Activated CD4-positive, alpha-beta T cell treated with anti-CD3 and anti-CD28 coated beads, Interleukin-10, Interleukin-2, amounts not matched to agents 100 ng/mL and 50 ng/mL, durations not matched to agents 16 hours and 8 hours (primary cell): ENCODE measurements at regions not wholly inside any gene's neighbourhood (a gene's known extent, or its start where the extent isn't known, plus 50 kb on each side); places are given as distances from the start of the nearest gene placed in this dataset.

Source experiments
- DNase-seq: peaks from one replicate; pipeline ENCODE4 v3.0.0-alpha.2; 2020

DNA sequence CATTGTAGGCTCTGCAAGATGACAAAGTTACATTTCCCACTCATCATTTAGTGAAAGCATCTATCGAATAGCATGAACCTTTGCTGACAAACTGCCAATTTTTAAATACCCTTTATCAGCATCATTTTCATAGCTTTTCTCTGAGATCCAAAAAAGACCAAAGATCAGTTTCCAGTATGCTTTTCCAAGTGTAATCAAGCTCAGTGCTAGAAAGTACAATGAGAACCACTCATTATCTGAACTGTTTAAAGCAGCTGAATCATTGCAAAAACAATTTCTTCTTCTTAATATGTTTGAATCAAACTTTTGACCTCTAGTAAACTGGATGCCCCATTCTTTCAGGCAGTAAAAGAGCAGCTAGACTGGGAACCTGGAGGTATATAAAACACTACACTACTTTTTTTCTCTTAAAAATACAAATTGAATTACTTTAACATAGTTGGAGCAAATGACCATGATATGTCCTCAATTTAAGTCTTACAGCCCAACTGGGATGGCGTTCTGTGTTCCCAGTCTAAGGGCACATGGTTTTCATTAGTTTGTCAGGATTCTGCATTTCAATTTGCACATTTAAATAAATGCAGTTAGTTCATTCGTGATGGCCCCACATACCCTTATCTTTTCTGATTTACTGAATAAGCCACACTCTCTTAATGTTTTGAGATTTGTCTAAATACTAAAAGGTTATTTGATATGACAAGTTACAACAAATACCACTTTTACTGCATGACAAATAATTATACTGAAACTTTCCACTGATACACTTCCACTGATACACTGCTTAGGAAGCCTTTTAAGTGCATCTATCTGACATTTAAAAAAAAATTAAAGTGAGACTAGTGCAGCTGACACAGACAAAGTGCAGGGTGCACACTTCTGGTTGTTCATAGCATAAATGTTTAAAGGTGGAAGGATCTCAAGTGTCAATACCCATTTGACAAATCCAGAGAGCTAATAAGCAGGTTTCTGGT is 146.0 kb upstream of the FRMD4B start:
- no peak for DNase-seq

DNA sequence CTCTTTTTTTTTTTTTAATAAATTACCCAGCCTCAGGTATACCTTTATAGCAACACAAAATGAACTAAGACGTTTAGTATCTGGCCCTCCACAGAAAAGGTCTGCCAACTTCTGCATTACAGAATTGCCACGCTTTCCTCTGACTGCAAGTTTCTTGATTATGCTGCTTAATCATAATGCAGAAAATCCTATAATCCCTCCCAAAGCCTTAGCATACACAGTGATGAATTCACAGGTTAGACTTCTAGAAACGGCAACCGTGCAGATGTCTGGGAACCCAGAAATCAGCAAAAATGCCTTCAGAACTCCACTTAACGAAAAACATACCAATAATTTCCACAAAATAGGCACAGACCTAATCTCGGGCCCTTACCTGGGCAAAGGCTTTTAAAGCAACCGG is 144.7 kb upstream of the FRMD4B start:
- no peak for DNase-seq

DNA sequence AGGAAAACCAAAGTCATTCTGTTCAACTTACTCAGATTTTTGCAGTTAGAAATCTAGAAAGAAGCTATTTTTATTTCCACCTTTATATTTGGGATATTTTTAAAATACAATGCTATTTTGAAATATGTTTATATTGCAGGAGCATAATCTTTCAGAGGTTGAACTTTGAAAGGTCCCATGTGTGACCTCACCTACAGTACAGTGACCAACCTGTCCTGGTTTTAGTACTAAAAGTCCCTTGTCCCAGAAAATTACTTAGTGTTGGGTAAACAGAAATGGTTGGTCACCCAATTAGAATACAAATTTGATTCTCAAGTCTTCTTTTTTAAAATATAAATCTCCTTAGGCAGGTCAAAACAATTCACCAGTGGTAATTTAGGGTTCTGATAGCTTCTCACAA is 141.6 kb upstream of the FRMD4B start:
- DNase-seq: no peak

DNA sequence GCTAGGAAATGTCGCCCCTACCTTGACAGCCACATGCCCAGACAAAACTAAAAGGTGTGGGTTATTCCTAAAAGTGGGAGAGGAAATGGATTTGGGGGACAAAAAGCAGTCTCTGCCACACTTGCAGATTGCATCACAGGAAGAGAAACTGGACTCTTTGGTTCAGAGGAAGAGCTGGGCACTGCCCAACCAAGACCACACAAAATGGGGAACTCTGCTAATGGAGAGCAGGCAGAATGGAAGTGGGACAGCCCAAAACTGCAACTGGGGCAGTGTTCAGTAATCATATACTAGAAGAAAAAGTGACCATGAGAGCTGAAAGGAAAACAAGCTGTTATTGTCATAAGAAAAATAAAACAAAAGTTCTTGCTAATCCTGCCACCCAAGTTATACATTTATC is 138.9 kb upstream of the FRMD4B start:
- no peak for DNase-seq

GRCh38 chr3:69521286-69521685 is 135.4 kb upstream of the FRMD4B start:
- DNase-seq: no peak

DNA sequence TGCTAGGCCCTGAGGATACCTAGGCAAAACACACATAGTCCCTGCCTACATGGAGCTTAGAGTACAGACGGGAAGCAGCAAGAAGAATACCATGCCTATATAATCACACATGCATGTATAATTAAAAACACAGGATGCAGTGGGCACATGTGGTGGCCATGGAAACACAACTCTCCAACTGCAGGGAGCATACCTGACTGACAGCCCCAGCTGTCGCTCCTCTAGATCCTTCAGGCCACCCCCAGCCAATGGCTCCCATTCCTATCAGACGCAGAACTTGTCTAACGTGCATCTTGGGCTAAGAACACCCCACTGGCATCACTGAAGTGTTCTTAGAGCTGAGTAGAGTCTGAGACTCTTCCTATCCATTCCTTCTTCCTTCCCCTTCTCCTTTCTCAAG is 125.5 kb upstream of the FRMD4B start:
- no peak for DNase-seq

GRCh38 chr3:69510481-69511030 is 124.7 kb upstream of the FRMD4B start:
- DNase-seq: no peak

DNA sequence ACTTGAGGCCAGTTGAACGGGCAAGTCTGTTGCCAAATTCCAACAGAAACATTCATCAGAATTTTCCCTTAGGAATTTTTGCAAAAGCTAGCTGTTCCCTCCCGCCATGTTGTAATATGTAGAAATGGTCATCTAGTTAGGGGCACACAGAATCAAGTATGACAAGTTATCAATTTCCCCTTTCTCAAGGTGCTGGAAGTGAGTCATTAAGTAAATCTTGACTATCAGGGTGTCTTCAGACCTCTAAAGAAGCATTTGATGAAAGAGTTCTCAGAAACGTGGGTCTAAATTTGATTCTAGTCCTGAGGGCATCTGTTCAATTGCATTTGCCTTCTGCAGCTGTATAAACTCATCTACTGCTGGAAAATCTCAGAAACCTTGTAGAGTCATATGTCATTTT is 123.4 kb upstream of the FRMD4B start:
- no peak for DNase-seq

- DNase-seq: no peak
Observed at GRCh38 chr3:69505770-69506407, 120.0 kb upstream of the FRMD4B start.

DNA sequence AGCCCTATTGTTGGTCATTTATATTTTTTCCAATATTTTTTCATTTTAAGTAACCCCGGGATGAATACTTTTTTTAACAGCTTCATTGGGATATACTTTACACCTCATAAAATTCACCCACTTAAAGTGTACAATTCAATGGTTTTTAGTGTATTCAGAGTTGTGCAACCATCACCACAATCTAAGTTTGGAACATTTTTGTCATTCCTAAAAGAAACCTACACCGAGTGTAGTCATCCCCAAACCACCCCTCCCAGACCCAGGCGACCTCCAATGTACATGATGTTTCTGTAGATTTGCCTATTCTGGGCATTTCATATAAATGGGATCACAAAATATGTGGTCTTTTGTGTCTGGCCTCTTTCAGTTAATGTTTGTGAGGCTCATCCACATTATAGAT is 118.3 kb upstream of the FRMD4B start:
- DNase-seq: no peak

DNA sequence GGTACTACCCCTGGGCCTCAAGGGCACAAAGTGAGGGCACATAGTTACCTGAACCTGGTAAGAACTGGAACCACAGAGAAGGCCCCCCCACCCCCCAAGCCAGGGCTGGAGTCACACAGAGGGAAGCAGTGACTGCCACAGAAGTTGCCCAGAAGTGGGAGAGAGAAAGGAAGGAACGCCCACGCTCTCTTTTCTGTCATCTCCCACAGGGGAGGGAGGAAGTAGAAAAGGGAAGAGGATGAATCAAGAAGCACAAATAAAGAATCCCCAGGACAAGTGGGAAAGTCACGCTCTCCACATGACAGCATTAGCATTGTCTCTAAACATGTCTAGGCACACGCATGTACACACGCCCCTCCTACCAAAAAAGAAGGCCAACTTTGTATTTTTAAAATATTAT is 114.7 kb upstream of the FRMD4B start:
- DNase-seq: no peak

GRCh38 chr3:69499899-69500421 is 114.1 kb upstream of the FRMD4B start:
- no peak for DNase-seq

DNA sequence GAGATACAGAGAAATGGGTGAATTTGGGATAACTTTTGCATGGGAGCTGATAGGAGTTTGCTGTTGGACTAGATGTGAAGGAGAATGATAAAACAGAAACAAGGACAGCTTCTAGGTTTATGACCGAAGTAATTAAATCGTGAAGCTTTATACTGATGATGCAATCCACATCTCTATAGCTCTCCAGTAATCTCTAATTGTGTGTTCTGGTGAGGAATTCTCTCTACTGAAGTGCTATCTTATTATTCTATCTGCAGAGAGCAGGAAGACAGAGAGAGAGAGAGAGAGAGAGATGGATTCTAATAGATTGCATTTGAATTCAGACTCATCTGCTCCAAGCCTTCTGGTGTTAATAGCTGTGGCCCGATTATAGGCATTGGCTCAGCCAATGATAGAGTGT is 113.5 kb upstream of the FRMD4B start:
- DNase-seq: no peak

DNA sequence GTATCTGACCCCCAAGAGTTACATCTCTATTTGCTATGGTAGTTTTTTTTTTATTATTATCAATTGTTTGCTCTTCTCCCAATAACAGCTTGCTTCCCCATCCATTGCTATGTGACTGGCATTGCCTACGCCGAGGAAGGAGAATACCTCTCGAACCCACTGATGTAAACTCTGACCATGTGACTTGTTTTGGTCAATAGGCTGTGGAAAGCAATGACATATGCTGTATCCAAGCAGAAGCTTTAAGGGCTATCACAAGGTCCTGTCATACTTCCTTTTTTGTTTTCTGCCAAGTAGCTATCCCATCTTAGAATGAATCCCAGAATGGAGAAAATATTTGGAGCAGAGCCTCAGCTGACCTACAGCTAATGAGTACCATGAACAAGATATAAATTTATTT is 111.0 kb upstream of the FRMD4B start:
- no peak for DNase-seq

DNA sequence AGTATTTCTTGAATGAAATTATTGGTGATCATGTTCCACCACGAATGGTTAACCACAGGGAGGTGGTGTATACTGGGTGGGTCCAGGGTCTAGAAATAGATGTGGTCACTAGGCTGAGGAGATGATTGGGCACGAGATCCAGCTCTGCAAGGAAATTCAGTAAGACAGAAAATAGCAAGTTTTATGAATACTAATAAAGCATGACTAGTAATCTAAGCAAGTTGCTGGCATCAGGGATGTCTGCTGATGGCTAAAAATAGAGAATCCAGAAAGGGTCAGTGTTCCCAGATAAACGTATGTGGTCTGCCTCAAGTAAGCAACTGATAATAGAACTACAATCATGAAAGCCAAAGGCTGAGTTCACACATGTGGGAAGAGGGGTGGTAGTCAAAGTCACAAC is 108.3 kb upstream of the FRMD4B start:
- DNase-seq: no peak

DNA sequence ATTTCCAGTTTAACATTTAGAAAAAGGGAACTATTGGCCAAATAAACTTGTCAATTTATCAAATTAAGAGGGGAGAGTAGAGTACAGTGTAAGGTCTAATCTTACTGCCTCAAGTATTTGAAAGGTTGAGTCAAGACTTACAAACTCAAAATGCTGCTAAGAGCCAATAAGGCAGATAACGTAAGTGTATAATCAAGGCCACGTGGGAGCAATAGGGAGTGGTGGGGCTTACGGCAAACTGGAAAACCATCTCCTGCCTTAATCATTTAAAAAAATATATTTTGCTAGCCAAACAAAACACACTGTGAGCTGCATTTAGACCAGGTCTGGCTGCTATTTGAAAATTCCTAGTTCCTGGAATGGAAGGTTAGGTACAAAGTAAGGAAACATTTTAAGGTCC is 107.3 kb upstream of the FRMD4B start:
- DNase-seq: no peak

- no peak for DNase-seq
Observed at GRCh38 chr3:69491975-69492374, 106.1 kb upstream of the FRMD4B start.

GRCh38 chr3:69490971-69491370 is 105.1 kb upstream of the FRMD4B start:
- DNase-seq: no peak

- DNase-seq: no peak
Observed at GRCh38 chr3:69490235-69490634, 104.3 kb upstream of the FRMD4B start.

- DNase-seq: no peak
Observed at GRCh38 chr3:69488026-69488425, 102.1 kb upstream of the FRMD4B start.

- DNase-seq: no peak
Observed at GRCh38 chr3:69485489-69485888, 99.6 kb upstream of the FRMD4B start.

GRCh38 chr3:69484507-69485393 is 98.9 kb upstream of the FRMD4B start:
- no peak for DNase-seq

GRCh38 chr3:69483449-69483848 is 97.6 kb upstream of the FRMD4B start:
- DNase-seq: no peak
